SU-DHL-6 (cell line): ENCODE measurements at regions not wholly inside any gene's neighbourhood (a gene's known extent, or its start where the extent isn't known, plus 50 kb on each side); places are given as distances from the start of the nearest gene placed in this dataset.

Source experiments
- EZH2phosphoT487 ChIP-seq: fragments of 200-600 bp; sonication (generic), shearing (Covaris generic); conservative IDR thresholded peaks from 2 replicates; pipeline ENCODE4 v1.6.1; 2018; ENCODE audit warnings: mild to moderate bottlenecking, antibody characterized with exemption, low read length, moderate library complexity, mixed read lengths
- TF ChIP-seq, protein P1 (sequence below): fragments of 200-600 bp; sonication (generic); IDR thresholded peaks from one replicate; pipeline ENCODE4 v1.5.1; 2017; ENCODE audit warnings: antibody characterized with exemption, mild to moderate bottlenecking, low read length, moderate library complexity; ENCODE audit not compliant: insufficient read depth, poor library complexity, severe bottlenecking

DNA sequence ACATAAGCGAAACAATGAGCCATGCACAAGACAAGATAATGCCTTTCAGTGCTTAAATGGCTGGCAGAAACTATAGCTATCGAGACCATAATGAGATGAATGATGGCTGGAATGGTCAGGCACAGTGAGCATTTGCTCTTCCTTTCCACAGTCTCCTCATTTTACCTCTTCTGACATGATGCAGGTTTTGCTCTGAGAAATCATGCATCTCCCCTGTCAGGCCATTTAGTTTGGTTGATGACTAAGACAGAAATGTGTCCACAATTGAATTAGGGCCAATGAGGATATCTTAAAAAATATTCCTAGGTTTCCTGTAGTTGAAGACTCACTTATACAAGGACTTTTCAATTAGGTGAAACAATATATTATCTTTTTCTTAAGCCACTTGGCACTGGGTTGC, 475.1 kb downstream of the TMEM232 start:
- TF ChIP-seq EZH2phosphoT487: no peak
- TF ChIP-seq, protein P1, sequence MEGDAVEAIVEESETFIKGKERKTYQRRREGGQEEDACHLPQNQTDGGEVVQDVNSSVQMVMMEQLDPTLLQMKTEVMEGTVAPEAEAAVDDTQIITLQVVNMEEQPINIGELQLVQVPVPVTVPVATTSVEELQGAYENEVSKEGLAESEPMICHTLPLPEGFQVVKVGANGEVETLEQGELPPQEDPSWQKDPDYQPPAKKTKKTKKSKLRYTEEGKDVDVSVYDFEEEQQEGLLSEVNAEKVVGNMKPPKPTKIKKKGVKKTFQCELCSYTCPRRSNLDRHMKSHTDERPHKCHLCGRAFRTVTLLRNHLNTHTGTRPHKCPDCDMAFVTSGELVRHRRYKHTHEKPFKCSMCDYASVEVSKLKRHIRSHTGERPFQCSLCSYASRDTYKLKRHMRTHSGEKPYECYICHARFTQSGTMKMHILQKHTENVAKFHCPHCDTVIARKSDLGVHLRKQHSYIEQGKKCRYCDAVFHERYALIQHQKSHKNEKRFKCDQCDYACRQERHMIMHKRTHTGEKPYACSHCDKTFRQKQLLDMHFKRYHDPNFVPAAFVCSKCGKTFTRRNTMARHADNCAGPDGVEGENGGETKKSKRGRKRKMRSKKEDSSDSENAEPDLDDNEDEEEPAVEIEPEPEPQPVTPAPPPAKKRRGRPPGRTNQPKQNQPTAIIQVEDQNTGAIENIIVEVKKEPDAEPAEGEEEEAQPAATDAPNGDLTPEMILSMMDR: no peak
